ENCODE measurements at regions not wholly inside any gene's neighbourhood (a gene's known extent, or its start where the extent isn't known, plus 50 kb on each side); places are given as distances from the start of the nearest gene placed in this dataset.

GRCh38 chr2:192381082-192381481, 186.3 kb upstream of the TMEFF2 start:
- no peaks in the 10 kb centered on the region for H3K36me3 ChIP-seq (ENCODE audit: control insufficient read depth in 2 of 2, extremely low read depth in 1 of 2, insufficient read depth in 2 of 2, low read length in 2 of 2)
- H3K9ac ChIP-seq (replicated peaks; ENCODE audit: extremely low read depth, insufficient read depth, low read length): no peak overlapping the region
- H3K9me3 ChIP-seq (replicated peaks; ENCODE audit: control insufficient read depth, insufficient read depth, low read length): no peaks in the 10 kb centered on the region
- H2AFZ ChIP-seq (ENCODE audit: low read depth, low read length): no peak overlapping the region
- CTCF ChIA-PET: no interaction called here
- H3K27me3 ChIP-seq (ENCODE audit: control insufficient read depth in 2 of 2, insufficient read depth in 2 of 2, low read length in 2 of 2): no peaks in the 10 kb centered on the region
- H3K27ac ChIP-seq (ENCODE audit: insufficient read depth, low read depth, low read length): no peak overlapping the region
- FAIRE-seq (no peak), DNase-seq (ENCODE audit: low read depth, low spot score) (no peak)
- BruUV-seq (replicated peaks): no TSS peak
- POLR2A ChIA-PET: no interaction called here
- no peaks in the 10 kb centered on the region for H3K9me1 ChIP-seq (replicated peaks; ENCODE audit: control insufficient read depth, extremely low read depth, insufficient read depth, low read length)
- no peaks in the 10 kb centered on the region for H4K20me1 ChIP-seq (replicated peaks; ENCODE audit: control insufficient read depth, extremely low read depth, insufficient read depth, low read length)
- no peak overlapping the region for H3K4me2 ChIP-seq (ENCODE audit: insufficient read depth, low read length)
- no peak for TF ChIP-seq JUN (IDR thresholded peaks at IDR 0.05; ENCODE audit: borderline replicate concordance, insufficient read depth, insufficient read length, low read depth)
- no peak for TF ChIP-seq POLR2A (IDR thresholded peaks at IDR 0.05; ENCODE audit: low read depth, low read length)
- TF ChIP-seq EZH2 (IDR thresholded peaks at IDR 0.05; ENCODE audit: borderline replicate concordance, low read depth, low read length, severe bottlenecking): no peak
- TF ChIP-seq CTCF (IDR thresholded peaks at IDR 0.05; ENCODE audit: extremely low read depth in 1 of 2, insufficient read depth in 1 of 2, low read depth in 1 of 2, low read length in 2 of 2): no peak
- H3K79me2 ChIP-seq (ENCODE audit: control insufficient read depth, insufficient read depth, low read length): no peaks in the 10 kb centered on the region
- no peak overlapping the region for H3K4me3 ChIP-seq (replicated peaks in 1 of 3; ENCODE audit: insufficient read depth in 1 of 3, low read depth in 1 of 3, low read length in 3 of 3)
- intact Hi-C loops (cut with micrococcal nuclease): no loop called here
- dilution Hi-C loops (cut with MboI; ENCODE audit: extremely low pct_ligation_motif_present, low sequenced_read_pairs): no loop called here
- no peaks in the 10 kb centered on the region for H3K4me1 ChIP-seq (ENCODE audit: control insufficient read depth, extremely low read depth, insufficient read depth, low read length)

- H3K4me2 ChIP-seq (ENCODE audit: insufficient read depth, low read length): no peak overlapping the region
- no TSS peak for BruUV-seq (replicated peaks)
- H3K9me3 ChIP-seq (replicated peaks; ENCODE audit: control insufficient read depth, insufficient read depth, low read length): no peaks in the 10 kb centered on the region
- H3K9ac ChIP-seq (replicated peaks; ENCODE audit: extremely low read depth, insufficient read depth, low read length): no peak overlapping the region
- H3K36me3 ChIP-seq (ENCODE audit: control insufficient read depth in 2 of 2, extremely low read depth in 1 of 2, insufficient read depth in 2 of 2, low read length in 2 of 2): no peaks in the 10 kb centered on the region
- H2AFZ ChIP-seq (ENCODE audit: low read depth, low read length): no peak overlapping the region
- H3K9me1 ChIP-seq (replicated peaks; ENCODE audit: control insufficient read depth, extremely low read depth, insufficient read depth, low read length): no peaks in the 10 kb centered on the region
- no peak for FAIRE-seq
- intact Hi-C loops (cut with micrococcal nuclease): no loop called here
- DNase-seq (ENCODE audit: low read depth, low spot score): no peak
- no peaks in the 10 kb centered on the region for H3K79me2 ChIP-seq (ENCODE audit: control insufficient read depth, insufficient read depth, low read length)
- ChIA-PET CTCF (no interaction called here), POLR2A (no interaction called here)
- TF ChIP-seq MYC (IDR thresholded peaks at IDR 0.05; ENCODE audit: low read depth, low read length): no peak
- TF ChIP-seq CTCF (IDR thresholded peaks at IDR 0.05; ENCODE audit: extremely low read depth in 1 of 2, insufficient read depth in 1 of 2, low read depth in 1 of 2, low read length in 2 of 2): no peak
- TF ChIP-seq POLR2A (IDR thresholded peaks at IDR 0.05; ENCODE audit: low read depth, low read length): no peak
- TF ChIP-seq EZH2 (IDR thresholded peaks at IDR 0.05; ENCODE audit: borderline replicate concordance, low read depth, low read length, severe bottlenecking): no peak
- TF ChIP-seq GATA2 (IDR thresholded peaks at IDR 0.05; ENCODE audit: insufficient read depth, insufficient read length, low read depth, low read length): no peak
- no peak for TF ChIP-seq MAX (IDR thresholded peaks at IDR 0.05; ENCODE audit: insufficient read depth, insufficient read length)
- no peak for TF ChIP-seq POLR2AphosphoS5 (IDR thresholded peaks at IDR 0.05; ENCODE audit: insufficient read depth, low read depth, low read length)
- no peak for TF ChIP-seq FOS (IDR thresholded peaks at IDR 0.05; ENCODE audit: borderline replicate concordance, insufficient read depth, low read length)
- TF ChIP-seq JUN (IDR thresholded peaks at IDR 0.05; ENCODE audit: borderline replicate concordance, insufficient read depth, insufficient read length, low read depth): no peak
- H3K27ac ChIP-seq (ENCODE audit: insufficient read depth, low read depth, low read length): no peak overlapping the region
- no peaks in the 10 kb centered on the region for H3K4me1 ChIP-seq (ENCODE audit: control insufficient read depth, extremely low read depth, insufficient read depth, low read length)
- no peaks in the 10 kb centered on the region for H3K27me3 ChIP-seq (ENCODE audit: control insufficient read depth in 2 of 2, insufficient read depth in 2 of 2, low read length in 2 of 2)
- H3K4me3 ChIP-seq (replicated peaks in 1 of 3; ENCODE audit: insufficient read depth in 1 of 3, low read depth in 1 of 3, low read length in 3 of 3): no peak overlapping the region
- H4K20me1 ChIP-seq (replicated peaks; ENCODE audit: control insufficient read depth, extremely low read depth, insufficient read depth, low read length): no peaks in the 10 kb centered on the region
- dilution Hi-C loops (cut with MboI; ENCODE audit: extremely low pct_ligation_motif_present, low sequenced_read_pairs): no loop called here
Measured at GRCh38 chr2:192379736-192380135, 185.0 kb upstream of the TMEFF2 start.

Measured in endothelial cell of umbilical vein (primary cell).